Naive thymus-derived CD4-positive, alpha-beta T cell (primary cell): ENCODE measurements at regions not wholly inside any gene's neighbourhood (a gene's known extent, or its start where the extent isn't known, plus 50 kb on each side); places are given as distances from the start of the nearest gene placed in this dataset.

Source experiments
- ATAC-seq: fragments of 150-1000 bp; cut with Tn5 transposase; 2 replicates; pipeline ENCODE4 v1.10.0; 2021; ENCODE audit warnings: mild to moderate bottlenecking, moderate library complexity
- CTCF ChIA-PET: fragments of 350-600 bp; sonication (Branson Sonifier 250); formaldehyde crosslinking; loops from one replicate; lab custom pipeline; 2021; ENCODE audit warnings: antibody characterized with exemption; lab: Charles Lee
- POLR2A ChIA-PET: fragments of 350-600 bp; sonication (Branson Sonifier 250); formaldehyde crosslinking; loops from one replicate; lab custom pipeline; 2021; ENCODE audit warnings: antibody characterized with exemption, inconsistent platforms; lab: Charles Lee
- DNase-seq, 9 donors: peaks; one replicate each; pipeline versions ENCODE4 v3.0.0 to v3.0.0-alpha.2; 2020 to 2022; ENCODE audit warnings: mixed read lengths in 1 of 9
- H3K27ac ChIP-seq: one replicate; pipeline ENCODE4 v1.7.0; 2013; ENCODE audit warnings: mild to moderate bottlenecking, low read depth, low read length, moderate library complexity
- H3K27me3 ChIP-seq, 2 donors: one replicate each; pipeline ENCODE4 v1.7.0; 2013; ENCODE audit warnings: low read length in 2 of 2, mild to moderate bottlenecking in 2 of 2, moderate library complexity in 2 of 2; ENCODE audit not compliant: control insufficient read depth in 2 of 2, insufficient read depth in 2 of 2
- H3K36me3 ChIP-seq, 3 experiments: 1 replicate in 2 of 3; 2 replicates in 1 of 3; pipeline ENCODE4 v1.7.0; 2013; ENCODE audit warnings: low read length in 3 of 3, mild to moderate bottlenecking in 3 of 3, moderate library complexity in 1 of 3; ENCODE audit not compliant: insufficient read depth in 3 of 3, control insufficient read depth in 2 of 3
- H3K4me1 ChIP-seq, 2 donors: one replicate each; pipeline ENCODE4 v1.7.0; 2013; ENCODE audit warnings: low read length in 2 of 2, mild to moderate bottlenecking in 2 of 2, moderate library complexity in 1 of 2; ENCODE audit not compliant: control insufficient read depth in 2 of 2, insufficient read depth in 2 of 2
- H3K4me3 ChIP-seq: 2 replicates; pipeline ENCODE4 v1.7.0; 2013; ENCODE audit warnings: mild to moderate bottlenecking, low read length
- H3K9me3 ChIP-seq, 3 experiments: 1 replicate in 2 of 3; 2 replicates in 1 of 3; pipeline ENCODE4 v1.7.0; 2013; ENCODE audit warnings: low read length in 3 of 3; ENCODE audit not compliant: control insufficient read depth in 2 of 3
- H3K27ac Mint-ChIP-seq, 9 donors: one replicate each; pipeline ENCODE4 v1.8.0; 2020 to 2022; ENCODE audit warnings: mixed read lengths in 9 of 9, mild to moderate bottlenecking in 8 of 9, moderate library complexity in 5 of 9, inconsistent platforms in 2 of 9
- H3K27me3 Mint-ChIP-seq, 5 donors: one replicate each; pipeline ENCODE4 v1.8.0; 2021 to 2022; ENCODE audit warnings: mixed read lengths in 5 of 5, mild to moderate bottlenecking in 1 of 5
- H3K36me3 Mint-ChIP-seq, 5 donors: one replicate each; pipeline ENCODE4 v1.8.0; 2020 to 2022; ENCODE audit warnings: mixed read lengths in 5 of 5, mild to moderate bottlenecking in 3 of 5, inconsistent platforms in 1 of 5
- H3K4me1 Mint-ChIP-seq, 7 donors: one replicate each; pipeline ENCODE4 v1.8.0; 2020 to 2022; ENCODE audit warnings: mixed read lengths in 7 of 7, mild to moderate bottlenecking in 3 of 7, inconsistent platforms in 1 of 7
- H3K4me3 Mint-ChIP-seq, 10 donors: one replicate each; pipeline ENCODE4 v1.8.0; 2020 to 2022; ENCODE audit warnings: mild to moderate bottlenecking in 10 of 10, mixed read lengths in 10 of 10, moderate library complexity in 6 of 10, inconsistent platforms in 2 of 10
- H3K9me3 Mint-ChIP-seq, 11 donors: one replicate each; pipeline ENCODE4 v1.8.0; 2020 to 2022; ENCODE audit warnings: mixed read lengths in 11 of 11, mild to moderate bottlenecking in 4 of 11, inconsistent platforms in 1 of 11, moderate library complexity in 1 of 11
- intact Hi-C, 2 donors: fragments of 100-400 bp; cut with micrococcal nuclease; formaldehyde crosslinking; loops; one replicate each; pipeline ENCODE4 v1.15.1; 2023

GRCh38 chr5:45105491-45105994, 296.8 kb downstream of the MRPS30 start:
- H3K4me3 Mint-ChIP-seq = no peak overlapping the region
- peaks cover 0 to 28% (median 6%) of the 10 kb centered on the region in 11 donors for H3K9me3 Mint-ChIP-seq
- H3K27ac ChIP-seq = no peak overlapping the region
- ATAC-seq (no peak), DNase-seq (no peak)
- no peaks in the 10 kb centered on the region for H3K36me3 ChIP-seq
- intact Hi-C loops = no loop called here
- POLR2A ChIA-PET = no interaction called here
- H3K4me1 Mint-ChIP-seq = no peaks in the 10 kb centered on the region
- CTCF ChIA-PET = no interaction called here
- H3K4me1 ChIP-seq = no peaks in the 10 kb centered on the region
- no peak overlapping the region for H3K4me3 ChIP-seq
- H3K27ac Mint-ChIP-seq = no peak overlapping the region
- H3K36me3 Mint-ChIP-seq = no peaks in the 10 kb centered on the region
- no peaks in the 10 kb centered on the region for H3K27me3 ChIP-seq
- H3K9me3 ChIP-seq = peaks cover 0 to 6% (median 0%) of the 10 kb centered on the region in 3 experiments
- no peaks in the 10 kb centered on the region for H3K27me3 Mint-ChIP-seq

GRCh38 chr5:45109062-45109461, 300.3 kb downstream of the MRPS30 start:
- Mint-ChIP-seq H3K4me3 (no peak overlapping the region), H3K4me1 (no peaks in the 10 kb centered on the region), H3K27me3 (no peaks in the 10 kb centered on the region), H3K27ac (no peak overlapping the region), H3K9me3 (peaks cover 0 to 16% (median 5%) of the 10 kb centered on the region in 11 donors), H3K36me3 (no peaks in the 10 kb centered on the region)
- H3K4me3 ChIP-seq = no peak overlapping the region
- H3K36me3 ChIP-seq = no peaks in the 10 kb centered on the region
- ATAC-seq (no peak), DNase-seq (no peak)
- H3K27ac ChIP-seq = no peak overlapping the region
- intact Hi-C loops = no loop called here
- peaks cover 0 to 6% (median 0%) of the 10 kb centered on the region in 3 experiments for H3K9me3 ChIP-seq
- ChIA-PET CTCF (no interaction called here), POLR2A (no interaction called here)
- H3K4me1 ChIP-seq = no peaks in the 10 kb centered on the region
- no peaks in the 10 kb centered on the region for H3K27me3 ChIP-seq

GRCh38 chr5:45109636-45110035, 300.9 kb downstream of the MRPS30 start:
- intact Hi-C loops = no loop called here
- peaks cover 0 to 6% (median 0%) of the 10 kb centered on the region in 3 experiments for H3K9me3 ChIP-seq
- DNase-seq (no peak), ATAC-seq (no peak)
- H3K4me3 Mint-ChIP-seq = no peak overlapping the region
- no peaks in the 10 kb centered on the region for H3K36me3 ChIP-seq
- H3K27ac Mint-ChIP-seq = no peak overlapping the region
- H3K9me3 Mint-ChIP-seq = peaks cover 0 to 17% (median 5%) of the 10 kb centered on the region in 11 donors
- H3K4me1 Mint-ChIP-seq = no peaks in the 10 kb centered on the region
- no peak overlapping the region for H3K4me3 ChIP-seq
- H3K27ac ChIP-seq = no peak overlapping the region
- no peaks in the 10 kb centered on the region for H3K36me3 Mint-ChIP-seq
- POLR2A ChIA-PET = no interaction called here
- CTCF ChIA-PET = no interaction called here
- H3K27me3 ChIP-seq = no peaks in the 10 kb centered on the region
- no peaks in the 10 kb centered on the region for H3K27me3 Mint-ChIP-seq
- H3K4me1 ChIP-seq = no peaks in the 10 kb centered on the region

- Mint-ChIP-seq H3K27ac (no peak overlapping the region), H3K9me3 (peaks cover 0 to 13% (median 2%) of the 10 kb centered on the region in 11 donors), H3K4me3 (no peak overlapping the region), H3K36me3 (no peaks in the 10 kb centered on the region), H3K4me1 (no peaks in the 10 kb centered on the region), H3K27me3 (no peaks in the 10 kb centered on the region)
- intact Hi-C loops = no loop called here
- ChIA-PET CTCF (no interaction called here), POLR2A (no interaction called here)
- no peak for DNase-seq
- Histone ChIP-seq H3K27ac (no peak overlapping the region), H3K27me3 (no peaks in the 10 kb centered on the region), H3K4me1 (no peaks in the 10 kb centered on the region), H3K4me3 (no peak overlapping the region), H3K9me3 (peaks cover 0 to 6% (median 0%) of the 10 kb centered on the region in 3 experiments), H3K36me3 (no peaks in the 10 kb centered on the region)
- ATAC-seq = no peak
These were observed 301.7 kb downstream of the MRPS30 start for GRCh38 chr5:45110399-45110798.

GRCh38 chr5:45113726-45114125, 305.0 kb downstream of the MRPS30 start:
- no peak overlapping the region for H3K27ac ChIP-seq
- Mint-ChIP-seq H3K27ac (no peak overlapping the region), H3K9me3 (peaks cover 0 to 23% (median 4%) of the 10 kb centered on the region in 11 donors), H3K4me1 (no peaks in the 10 kb centered on the region), H3K4me3 (no peak overlapping the region), H3K36me3 (no peaks in the 10 kb centered on the region), H3K27me3 (no peaks in the 10 kb centered on the region)
- no peaks in the 10 kb centered on the region for H3K36me3 ChIP-seq
- no peaks in the 10 kb centered on the region for H3K4me1 ChIP-seq
- no peak for DNase-seq
- POLR2A ChIA-PET = no interaction called here
- ATAC-seq = no peak
- H3K27me3 ChIP-seq = no peaks in the 10 kb centered on the region
- peaks cover 0 to 6% (median 0%) of the 10 kb centered on the region in 3 experiments for H3K9me3 ChIP-seq
- H3K4me3 ChIP-seq = no peak overlapping the region
- intact Hi-C loops = no loop called here
- CTCF ChIA-PET = no interaction called here

- Mint-ChIP-seq H3K27ac (no peak overlapping the region), H3K27me3 (no peaks in the 10 kb centered on the region), H3K4me1 (no peaks in the 10 kb centered on the region), H3K36me3 (no peaks in the 10 kb centered on the region), H3K9me3 (peaks cover 2 to 30% (median 7%) of the 10 kb centered on the region in 11 donors), H3K4me3 (no peak overlapping the region)
- Histone ChIP-seq H3K27ac (no peak overlapping the region), H3K4me3 (no peak overlapping the region), H3K4me1 (no peaks in the 10 kb centered on the region), H3K27me3 (no peaks in the 10 kb centered on the region), H3K36me3 (no peaks in the 10 kb centered on the region), H3K9me3 (no peaks in the 10 kb centered on the region)
- intact Hi-C loops = no loop called here
- ATAC-seq = no peak
- CTCF ChIA-PET = no interaction called here
- POLR2A ChIA-PET = no interaction called here
- no peak for DNase-seq
These were observed 324.2 kb downstream of the MRPS30 start for GRCh38 chr5:45132972-45133371.

- no peak for DNase-seq
- POLR2A ChIA-PET = no interaction called here
These were observed 354.2 kb downstream of the MRPS30 start for GRCh38 chr5:45162974-45163373.

More at GRCh38 chr5:45162974-45163373, 354.2 kb downstream of the MRPS30 start:
- intact Hi-C loops = no loop called here
- Mint-ChIP-seq H3K4me3 (no peak overlapping the region), H3K9me3 (peaks cover 0 to 20% (median 9%) of the 10 kb centered on the region in 11 donors), H3K27me3 (no peaks in the 10 kb centered on the region), H3K36me3 (no peaks in the 10 kb centered on the region), H3K4me1 (no peaks in the 10 kb centered on the region), H3K27ac (no peak overlapping the region)
- Histone ChIP-seq H3K27ac (no peak overlapping the region), H3K4me1 (no peaks in the 10 kb centered on the region), H3K9me3 (no peaks in the 10 kb centered on the region), H3K4me3 (no peak overlapping the region), H3K36me3 (no peaks in the 10 kb centered on the region), H3K27me3 (no peaks in the 10 kb centered on the region)
- ATAC-seq = no peak
- CTCF ChIA-PET = no interaction called here
